ENCODE measurements at regions not wholly inside any gene's neighbourhood (a gene's known extent, or its start where the extent isn't known, plus 50 kb on each side); places are given as distances from the start of the nearest gene placed in this dataset.
A peak's percentile ranks its signal among the peaks of the same experiment; 100 is the strongest.

GRCh38 chr12:9364224-9365176, 156.3 kb upstream of the PZP start (continued):
- TF ChIP-seq, protein P1, sequence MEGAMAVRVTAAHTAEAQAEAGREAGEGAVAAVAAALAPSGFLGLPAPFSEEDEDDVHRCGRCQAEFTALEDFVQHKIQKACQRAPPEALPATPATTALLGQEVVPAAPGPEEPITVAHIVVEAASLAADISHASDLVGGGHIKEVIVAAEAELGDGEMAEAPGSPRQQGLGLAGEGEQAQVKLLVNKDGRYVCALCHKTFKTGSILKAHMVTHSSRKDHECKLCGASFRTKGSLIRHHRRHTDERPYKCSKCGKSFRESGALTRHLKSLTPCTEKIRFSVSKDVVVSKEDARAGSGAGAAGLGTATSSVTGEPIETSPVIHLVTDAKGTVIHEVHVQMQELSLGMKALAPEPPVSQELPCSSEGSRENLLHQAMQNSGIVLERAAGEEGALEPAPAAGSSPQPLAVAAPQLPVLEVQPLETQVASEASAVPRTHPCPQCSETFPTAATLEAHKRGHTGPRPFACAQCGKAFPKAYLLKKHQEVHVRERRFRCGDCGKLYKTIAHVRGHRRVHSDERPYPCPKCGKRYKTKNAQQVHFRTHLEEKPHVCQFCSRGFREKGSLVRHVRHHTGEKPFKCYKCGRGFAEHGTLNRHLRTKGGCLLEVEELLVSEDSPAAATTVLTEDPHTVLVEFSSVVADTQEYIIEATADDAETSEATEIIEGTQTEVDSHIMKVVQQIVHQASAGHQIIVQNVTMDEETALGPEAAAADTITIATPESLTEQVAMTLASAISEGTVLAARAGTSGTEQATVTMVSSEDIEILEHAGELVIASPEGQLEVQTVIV (IDR thresholded peaks at IDR 0.05; ENCODE audit: borderline replicate concordance, partially characterized antibody), result no peak
- TF ChIP-seq MXI1 (IDR thresholded peaks at IDR 0.05; ENCODE audit: low read depth, low read length) (no peak; the same call in 1 of the 2 replicates), SIN3A (IDR thresholded peaks at IDR 0.05; ENCODE audit: low read depth, low read length) (no peak), RBBP5 (conservative IDR thresholded peaks at IDR 0.05) (no peak), BCL11A (IDR thresholded peaks at IDR 0.05; ENCODE audit: low read depth, low read length) (peak; percentile 91), MTA3 (IDR thresholded peaks at IDR 0.05; ENCODE audit: borderline replicate concordance, low read length) (peak; percentile 98), ZNF217 (IDR thresholded peaks at IDR 0.05) (peak; percentile 97), GABPA (IDR thresholded peaks at IDR 0.05; ENCODE audit: low read depth) (0 out of 2 replicates have a peak, but pooled peaks have one; percentile 7), GATAD2B (conservative IDR thresholded peaks at IDR 0.05; ENCODE audit: low read depth) (peak; percentile 94), NR2C2 (IDR thresholded peaks at IDR 0.05; ENCODE audit: borderline replicate concordance, control insufficient read depth, insufficient read length, low read depth) (no peak), NR2C1 (IDR thresholded peaks at IDR 0.05) (no peak), NFXL1 (IDR thresholded peaks at IDR 0.05; ENCODE audit: borderline replicate concordance) (no peak), BACH1 (IDR thresholded peaks at IDR 0.05; ENCODE audit: borderline replicate concordance) (peak; percentile 92; the same call in 1 of the 2 replicates), E2F8 (IDR thresholded peaks at IDR 0.05; ENCODE audit: low read depth, partially characterized antibody) (no peak), ATF2 (IDR thresholded peaks at IDR 0.05; ENCODE audit: low read length) (peak; percentile 96), ZNF24 (IDR thresholded peaks at IDR 0.05) (peak; percentile 36; the same call in 1 of the 2 replicates), ETV6 (conservative IDR thresholded peaks at IDR 0.05 in 1 of 2, IDR thresholded peaks at IDR 0.05 in 1 of 2; ENCODE audit: borderline replicate concordance in 1 of 2, low read depth in 1 of 2) (peak in 1 of 2 experiments; percentile 71; a peak in 1 of 4 replicates), SREBF2 (IDR thresholded peaks at IDR 0.05; ENCODE audit: low read length) (no peak), RAD51 (IDR thresholded peaks at IDR 0.05) (peak; percentile 60; the same call in 1 of the 2 replicates), SRF (IDR thresholded peaks at IDR 0.05; ENCODE audit: low read depth in 2 of 2, low read length in 2 of 2) (0 out of 4 replicates have a peak, but pooled peaks of 1 of the 2 experiments have one; percentile 23), SMARCA5 (IDR thresholded peaks at IDR 0.05) (peak; percentile 69), IKZF2 (IDR thresholded peaks at IDR 0.05) (peak; percentile 87 to 94)
- TF ChIP-seq, protein P2, sequence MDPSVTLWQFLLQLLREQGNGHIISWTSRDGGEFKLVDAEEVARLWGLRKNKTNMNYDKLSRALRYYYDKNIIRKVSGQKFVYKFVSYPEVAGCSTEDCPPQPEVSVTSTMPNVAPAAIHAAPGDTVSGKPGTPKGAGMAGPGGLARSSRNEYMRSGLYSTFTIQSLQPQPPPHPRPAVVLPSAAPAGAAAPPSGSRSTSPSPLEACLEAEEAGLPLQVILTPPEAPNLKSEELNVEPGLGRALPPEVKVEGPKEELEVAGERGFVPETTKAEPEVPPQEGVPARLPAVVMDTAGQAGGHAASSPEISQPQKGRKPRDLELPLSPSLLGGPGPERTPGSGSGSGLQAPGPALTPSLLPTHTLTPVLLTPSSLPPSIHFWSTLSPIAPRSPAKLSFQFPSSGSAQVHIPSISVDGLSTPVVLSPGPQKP (IDR thresholded peaks at IDR 0.05; ENCODE audit: low read depth, low read length), result no peak
